Adrenal gland (tissue), 5 donors: ENCODE measurements at regions not wholly inside any gene's neighbourhood (a gene's known extent, or its start where the extent isn't known, plus 50 kb on each side); places are given as distances from the start of the nearest gene placed in this dataset.

Experiments
- POLR2A ChIP-seq, 2 donors: fragments of 450-650 bp; IDR thresholded peaks; one replicate each; pipeline ENCODE4 v1.6.1; 2017; ENCODE audit warnings: antibody characterized with exemption in 2 of 2, mild to moderate bottlenecking in 2 of 2, moderate library complexity in 1 of 2
- TF ChIP-seq, protein P1 (sequence below), 6 experiments: fragments of 450-650 bp in 4 of 6; fragments of 200-600 bp in 2 of 6; sonication (generic) in 1 of 6; IDR thresholded peaks; 1 replicate in 5 of 6; 2 replicates in 1 of 6; pipeline versions ENCODE4 v1.5.1 to v1.8.0; 2016 to 2021; ENCODE audit warnings: antibody characterized with exemption in 6 of 6, mild to moderate bottlenecking in 2 of 6, moderate library complexity in 1 of 6
- donor health status: DM: no; HTN: no; CAD: no.

DNA sequence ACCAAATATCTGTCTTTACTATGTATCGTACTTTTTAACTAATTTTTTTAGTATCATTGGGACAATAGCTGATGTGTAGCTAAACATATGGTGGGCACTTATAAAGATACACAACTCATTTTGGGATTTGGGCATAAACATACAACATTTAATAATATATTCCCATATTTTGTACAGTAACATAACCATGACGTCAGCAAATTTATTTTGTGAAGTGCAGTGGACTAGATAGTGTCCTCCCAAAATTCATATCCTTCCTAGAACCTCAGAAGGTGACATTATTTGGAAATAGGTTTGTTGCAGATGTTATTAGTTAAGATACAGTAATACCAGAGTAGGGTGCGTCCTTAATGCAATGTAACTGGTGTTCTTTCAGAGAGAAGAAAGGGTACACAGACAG lies 356.7 kb downstream of the CDH7 start:
- TF ChIP-seq, protein P1, sequence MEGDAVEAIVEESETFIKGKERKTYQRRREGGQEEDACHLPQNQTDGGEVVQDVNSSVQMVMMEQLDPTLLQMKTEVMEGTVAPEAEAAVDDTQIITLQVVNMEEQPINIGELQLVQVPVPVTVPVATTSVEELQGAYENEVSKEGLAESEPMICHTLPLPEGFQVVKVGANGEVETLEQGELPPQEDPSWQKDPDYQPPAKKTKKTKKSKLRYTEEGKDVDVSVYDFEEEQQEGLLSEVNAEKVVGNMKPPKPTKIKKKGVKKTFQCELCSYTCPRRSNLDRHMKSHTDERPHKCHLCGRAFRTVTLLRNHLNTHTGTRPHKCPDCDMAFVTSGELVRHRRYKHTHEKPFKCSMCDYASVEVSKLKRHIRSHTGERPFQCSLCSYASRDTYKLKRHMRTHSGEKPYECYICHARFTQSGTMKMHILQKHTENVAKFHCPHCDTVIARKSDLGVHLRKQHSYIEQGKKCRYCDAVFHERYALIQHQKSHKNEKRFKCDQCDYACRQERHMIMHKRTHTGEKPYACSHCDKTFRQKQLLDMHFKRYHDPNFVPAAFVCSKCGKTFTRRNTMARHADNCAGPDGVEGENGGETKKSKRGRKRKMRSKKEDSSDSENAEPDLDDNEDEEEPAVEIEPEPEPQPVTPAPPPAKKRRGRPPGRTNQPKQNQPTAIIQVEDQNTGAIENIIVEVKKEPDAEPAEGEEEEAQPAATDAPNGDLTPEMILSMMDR (IDR thresholded peaks at IDR 0.05): no peak
- no peak for TF ChIP-seq POLR2A (IDR thresholded peaks at IDR 0.05)
